Mesothelial cell of epicardium (in vitro differentiated cells): ENCODE measurements at regions not wholly inside any gene's neighbourhood (a gene's known extent, or its start where the extent isn't known, plus 50 kb on each side); places are given as distances from the start of the nearest gene placed in this dataset.
"Not testable (repeated sequence)": the region's sequence is repeated elsewhere in the genome, so short reads cannot be mapped to it uniquely, and the experiment has no call there.

Source experiments
- DNase-seq, 2 experiments: peaks; one replicate each; pipeline ENCODE4 v3.0.0; 2021; ENCODE audit warnings: low spot score in 2 of 2; ENCODE audit not compliant: unreplicated experiment in 2 of 2
- H3K27ac Mint-ChIP-seq: 2 replicates; pipeline ENCODE4 v1.8.0; 2021; ENCODE audit warnings: mixed read lengths
- H3K27me3 Mint-ChIP-seq: 2 replicates; pipeline ENCODE4 v1.8.0; 2021; ENCODE audit warnings: low read depth, mixed read lengths
- H3K36me3 Mint-ChIP-seq: 2 replicates; pipeline ENCODE4 v1.8.0; 2021; ENCODE audit warnings: mixed read lengths
- H3K4me1 Mint-ChIP-seq: 2 replicates; pipeline ENCODE4 v1.8.0; 2021; ENCODE audit warnings: mixed read lengths
- H3K4me3 Mint-ChIP-seq: 2 replicates; pipeline ENCODE4 v1.8.0; 2021; ENCODE audit warnings: mild to moderate bottlenecking, moderate library complexity, mixed read lengths
- H3K9me3 Mint-ChIP-seq: 2 replicates; pipeline ENCODE4 v1.8.0; 2021; ENCODE audit warnings: mixed read lengths
- TF ChIP-seq, protein P1 (sequence below): fragments of 200-600 bp; sonication (generic); IDR thresholded peaks from one replicate; pipeline ENCODE4 v1.5.0; 2021; ENCODE audit warnings: antibody characterized with exemption; ENCODE audit not compliant: unreplicated experiment

GRCh38 chr4:75285837-75286236 lies 228.4 kb downstream of the RCHY1 start:
- H3K27me3 Mint-ChIP-seq, result no peaks in the 10 kb centered on the region
- peaks cover 29% of the 10 kb centered on the region for H3K4me1 Mint-ChIP-seq
- H3K27ac Mint-ChIP-seq, result no peak overlapping the region
- H3K4me3 Mint-ChIP-seq, result no peak overlapping the region
- H3K36me3 Mint-ChIP-seq, result no peaks in the 10 kb centered on the region
- TF ChIP-seq, protein P1, sequence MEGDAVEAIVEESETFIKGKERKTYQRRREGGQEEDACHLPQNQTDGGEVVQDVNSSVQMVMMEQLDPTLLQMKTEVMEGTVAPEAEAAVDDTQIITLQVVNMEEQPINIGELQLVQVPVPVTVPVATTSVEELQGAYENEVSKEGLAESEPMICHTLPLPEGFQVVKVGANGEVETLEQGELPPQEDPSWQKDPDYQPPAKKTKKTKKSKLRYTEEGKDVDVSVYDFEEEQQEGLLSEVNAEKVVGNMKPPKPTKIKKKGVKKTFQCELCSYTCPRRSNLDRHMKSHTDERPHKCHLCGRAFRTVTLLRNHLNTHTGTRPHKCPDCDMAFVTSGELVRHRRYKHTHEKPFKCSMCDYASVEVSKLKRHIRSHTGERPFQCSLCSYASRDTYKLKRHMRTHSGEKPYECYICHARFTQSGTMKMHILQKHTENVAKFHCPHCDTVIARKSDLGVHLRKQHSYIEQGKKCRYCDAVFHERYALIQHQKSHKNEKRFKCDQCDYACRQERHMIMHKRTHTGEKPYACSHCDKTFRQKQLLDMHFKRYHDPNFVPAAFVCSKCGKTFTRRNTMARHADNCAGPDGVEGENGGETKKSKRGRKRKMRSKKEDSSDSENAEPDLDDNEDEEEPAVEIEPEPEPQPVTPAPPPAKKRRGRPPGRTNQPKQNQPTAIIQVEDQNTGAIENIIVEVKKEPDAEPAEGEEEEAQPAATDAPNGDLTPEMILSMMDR, result no peak
- no peak for DNase-seq
- H3K9me3 Mint-ChIP-seq, result no peaks in the 10 kb centered on the region

- TF ChIP-seq, protein P1, result no peak
- Mint-ChIP-seq H3K36me3 (no peaks in the 10 kb centered on the region), H3K9me3 (peaks cover 3% of the 10 kb centered on the region), H3K4me3 (no peak overlapping the region), H3K27me3 (no peaks in the 10 kb centered on the region), H3K27ac (no peak overlapping the region), H3K4me1 (peaks cover 20% of the 10 kb centered on the region)
- DNase-seq, result no peak
Measured at GRCh38 chr4:75284831-75285230, 229.4 kb downstream of the RCHY1 start.

DNA sequence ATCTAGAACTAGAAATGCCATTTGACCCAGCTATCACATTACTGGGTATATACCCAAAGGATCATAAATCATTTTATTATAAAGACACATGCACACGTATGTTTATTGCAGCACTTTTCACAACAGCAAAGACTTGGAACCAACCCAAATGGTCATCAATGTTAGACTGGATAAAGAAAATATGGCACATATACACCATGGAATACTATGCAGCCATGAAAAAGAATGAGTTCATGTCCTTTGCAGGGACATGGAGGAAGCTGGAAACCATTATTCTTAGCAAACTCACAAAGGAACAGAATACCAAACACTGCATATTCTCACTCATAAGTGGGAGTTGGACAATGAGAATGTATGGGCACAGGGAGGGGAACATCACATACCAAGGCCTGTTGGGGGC lies 233.7 kb downstream of the RCHY1 start:
- H3K4me3 Mint-ChIP-seq, H3K36me3 Mint-ChIP-seq, H3K27ac Mint-ChIP-seq, H3K27me3 Mint-ChIP-seq, DNase-seq, H3K4me1 Mint-ChIP-seq: not testable (repeated sequence)
- H3K9me3 Mint-ChIP-seq, result peaks cover 21% of the 10 kb centered on the region

DNA sequence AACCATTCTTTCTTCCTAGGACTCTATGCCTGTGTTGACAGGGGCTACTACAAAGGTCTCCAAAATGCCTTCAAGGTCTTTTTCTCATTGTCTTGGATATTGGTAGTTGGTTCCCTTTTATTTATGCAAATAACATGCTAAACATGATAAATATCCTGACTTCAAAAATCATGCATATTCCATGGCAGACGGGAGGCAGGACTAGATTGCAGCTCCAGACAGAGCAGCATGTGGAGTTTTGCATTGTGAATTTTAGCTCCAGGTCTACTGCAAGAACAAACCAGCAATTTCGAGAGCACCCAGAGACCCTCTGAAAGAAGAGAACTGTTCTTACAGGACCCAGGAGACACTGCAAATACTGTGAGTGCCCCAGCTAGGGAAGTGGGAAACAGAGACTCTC lies 254.9 kb downstream of the RCHY1 start:
- Mint-ChIP-seq H3K4me3 (no peak overlapping the region), H3K27ac (no peak overlapping the region), H3K4me1 (peaks cover 4% of the 10 kb centered on the region), H3K9me3 (peaks cover 2% of the 10 kb centered on the region), H3K27me3 (no peaks in the 10 kb centered on the region), H3K36me3 (no peaks in the 10 kb centered on the region)
- TF ChIP-seq, protein P1, result no peak
- DNase-seq, result no peak

DNA sequence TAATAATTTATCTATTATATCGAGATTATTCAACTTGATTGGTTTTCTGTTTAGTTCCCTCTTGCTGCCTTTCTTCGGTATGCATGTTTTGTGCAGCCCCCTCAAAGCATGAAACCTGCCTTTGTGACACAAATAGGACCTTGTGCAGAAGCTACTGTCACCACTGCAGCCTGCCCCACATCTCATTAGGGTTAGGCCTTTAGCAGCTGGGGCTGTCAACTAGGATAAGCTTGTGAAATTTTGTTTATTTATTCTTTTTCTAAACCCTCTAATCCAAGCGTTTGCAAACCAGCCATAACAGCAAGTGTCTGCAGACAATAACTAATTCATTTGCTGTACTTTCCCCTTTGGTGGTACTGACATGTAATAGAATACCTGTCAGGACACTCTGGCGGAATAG lies 258.9 kb downstream of the RCHY1 start:
- TF ChIP-seq, protein P1, result no peak
- no peak for DNase-seq
- Mint-ChIP-seq H3K27me3 (no peaks in the 10 kb centered on the region), H3K4me3 (no peak overlapping the region), H3K4me1 (peaks cover 7% of the 10 kb centered on the region), H3K27ac (no peak overlapping the region), H3K36me3 (no peaks in the 10 kb centered on the region), H3K9me3 (peaks cover 4% of the 10 kb centered on the region)

DNA sequence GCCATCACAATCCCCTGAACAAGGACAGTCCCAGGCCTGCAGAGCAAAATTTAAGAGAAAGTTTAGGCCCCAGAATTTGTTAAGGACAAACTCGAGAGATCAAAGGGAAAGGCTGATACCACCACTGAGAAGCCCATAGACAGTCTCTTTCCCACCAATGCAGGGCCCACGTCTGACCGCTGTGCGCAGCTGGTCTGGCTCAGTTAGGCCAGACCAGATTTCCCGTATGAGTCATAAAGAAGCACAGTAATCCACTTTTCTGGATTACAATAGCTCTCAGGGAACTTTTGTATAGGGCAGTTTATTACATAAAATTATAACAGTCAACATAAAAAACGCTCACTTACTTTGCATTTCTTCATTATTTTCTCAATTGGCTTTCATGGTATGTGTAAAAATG lies 259.5 kb downstream of the RCHY1 start:
- DNase-seq, result no peak
- no peak overlapping the region for H3K4me3 Mint-ChIP-seq
- no peaks in the 10 kb centered on the region for H3K36me3 Mint-ChIP-seq
- H3K4me1 Mint-ChIP-seq, result peaks cover 7% of the 10 kb centered on the region
- no peak overlapping the region for H3K27ac Mint-ChIP-seq
- TF ChIP-seq, protein P1, result no peak
- H3K9me3 Mint-ChIP-seq, result peaks cover 4% of the 10 kb centered on the region
- no peaks in the 10 kb centered on the region for H3K27me3 Mint-ChIP-seq

DNA sequence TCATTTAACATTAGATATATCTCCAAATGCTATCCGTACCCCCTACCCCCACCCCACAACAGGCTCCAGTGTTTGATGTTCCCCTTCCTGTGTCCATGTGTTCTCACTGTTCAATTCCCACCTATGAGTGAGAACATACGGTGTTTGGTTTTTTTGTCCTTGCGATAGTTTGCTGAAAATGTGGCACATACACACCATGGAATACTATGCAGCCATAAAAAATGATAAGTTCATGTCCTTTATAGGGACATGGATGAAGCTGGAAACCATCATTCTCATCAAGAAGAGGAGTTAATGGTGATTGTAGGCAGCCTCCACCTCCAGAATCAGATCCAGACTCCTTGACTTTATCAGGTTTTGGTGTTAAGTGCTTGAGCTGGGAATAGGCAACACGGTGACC lies 261.1 kb downstream of the RCHY1 start:
- H3K9me3 Mint-ChIP-seq, H3K27ac Mint-ChIP-seq, H3K4me3 Mint-ChIP-seq, H3K27me3 Mint-ChIP-seq, H3K36me3 Mint-ChIP-seq, DNase-seq: not testable (repeated sequence)
- peaks cover 12% of the 10 kb centered on the region for H3K4me1 Mint-ChIP-seq
